Stomach (tissue), 8 donors: ENCODE measurements at regions not wholly inside any gene's neighbourhood (a gene's known extent, or its start where the extent isn't known, plus 50 kb on each side); places are given as distances from the start of the nearest gene placed in this dataset.

Experiments used
- DNase-seq, 2 donors: peaks; one replicate each; pipeline versions ENCODE4 v3.0.0 to v3.0.0-alpha.2; 2013 to 2019
- H3K27ac ChIP-seq, 5 donors: fragments of 200-600 bp in 4 of 5; sonication (generic) in 4 of 5; one replicate each; pipeline ENCODE4 v1.5.1; 2013 to 2019; ENCODE audit warnings: mild to moderate bottlenecking in 1 of 5, moderate library complexity in 1 of 5
- H3K27me3 ChIP-seq, 3 donors: fragments of 200-600 bp; sonication (generic); one replicate each; pipeline ENCODE4 v1.5.1; 2017 to 2019; ENCODE audit warnings: mixed run types in 1 of 3
- H3K36me3 ChIP-seq, 4 donors: fragments of 200-600 bp; sonication (generic); 1 replicate in 3 of 4; 2 replicates in 1 of 4; pipeline ENCODE4 v1.5.1; 2016 to 2019
- H3K4me1 ChIP-seq, 4 donors: fragments of 200-600 bp; sonication (generic); one replicate each; pipeline ENCODE4 v1.5.1; 2016 to 2019
- H3K4me3 ChIP-seq, 4 donors: fragments of 200-600 bp; sonication (generic) in 3 of 4; one replicate each; pipeline ENCODE4 v1.5.1; 2016 to 2019; ENCODE audit warnings: mild to moderate bottlenecking in 1 of 4
- H3K9me3 ChIP-seq, 4 donors: fragments of 200-600 bp; sonication (generic); one replicate each; pipeline ENCODE4 v1.5.1; 2016 to 2019
- CTCF ChIP-seq, 7 experiments: fragments of 450-650 bp in 4 of 7; fragments of 200-600 bp in 3 of 7; sonication (generic) in 3 of 7; IDR thresholded peaks; one replicate each; pipeline ENCODE4 v1.5.1; 2016 to 2019; ENCODE audit warnings: antibody characterized with exemption in 7 of 7, control low read depth in 2 of 7, mild to moderate bottlenecking in 1 of 7
- EP300 ChIP-seq: sonication (generic); formaldehyde crosslinking; IDR thresholded peaks from one replicate; pipeline ENCODE4 v1.6.1; 2017; ENCODE audit warnings: antibody characterized with exemption
- POLR2A ChIP-seq, 4 donors: fragments of 450-650 bp; IDR thresholded peaks; one replicate each; pipeline ENCODE4 v1.6.1; 2016; ENCODE audit warnings: antibody characterized with exemption in 4 of 4, control low read depth in 2 of 4, mild to moderate bottlenecking in 1 of 4, moderate library complexity in 1 of 4
- POLR2AphosphoS5 ChIP-seq, 3 donors: sonication (generic); formaldehyde crosslinking; IDR thresholded peaks; one replicate each; pipeline ENCODE4 v1.6.1; 2016; ENCODE audit warnings: antibody characterized with exemption in 3 of 3
- WGBS, 5 donors: extraction: QIAGEN DNeasy Blood & Tissue Kit in 3 of 5; methylation state at CpG; one replicate each; pipeline versions ENCODE4 v1.1.5 to v1.1.7; 2013 to 2018; 5-methylcytosine and 5-hydroxymethylcytosine counted together
- intact Hi-C: fragments of 100-400 bp; cut with DNase I; formaldehyde crosslinking; loops from one replicate; pipeline ENCODE4 v1.15.1; 2023; ENCODE audit warnings: low total_unique reads
- donor health status: healthy with polysubstance abuse.
- donor health status: Bipolar disorder and iron deficiency.
- donor health status: healthy.

GRCh38 chrX:56057325-56057724, 174.8 kb upstream of the KLF8 start:
- DNase-seq: no peak
- TF ChIP-seq CTCF (IDR thresholded peaks at IDR 0.05) (no peak), POLR2A (IDR thresholded peaks at IDR 0.05) (no peak)
- no peaks in the 10 kb centered on the region for H3K4me1 ChIP-seq

DNA sequence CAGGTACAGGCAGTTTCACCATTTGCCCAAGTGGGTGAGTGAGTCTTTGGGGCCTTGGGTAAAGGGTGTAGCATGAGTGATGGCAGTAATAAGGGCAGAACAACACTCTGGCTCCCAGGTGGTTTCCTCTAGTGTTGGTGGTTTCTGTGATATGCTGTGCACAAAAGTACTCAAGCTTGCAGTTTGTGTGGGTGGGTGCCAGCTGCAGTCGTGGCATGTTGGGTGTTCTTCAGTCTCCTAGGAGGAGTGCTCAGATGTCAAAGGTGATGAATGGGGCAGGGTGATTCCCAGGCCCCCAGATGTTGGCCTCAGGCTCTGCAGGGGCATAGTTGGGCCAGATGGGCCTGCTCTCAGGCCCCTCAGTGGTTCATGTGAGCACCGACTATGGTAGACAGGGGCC, 166.1 kb upstream of the KLF8 start:
- Histone ChIP-seq H3K4me1 (no peaks in the 10 kb centered on the region), H3K9me3 (peaks cover 0 to 35% (median 17%) of the 10 kb centered on the region in 4 donors), H3K27ac (no peak overlapping the region), H3K27me3 (no peaks in the 10 kb centered on the region), H3K4me3 (no peak overlapping the region), H3K36me3 (no peaks in the 10 kb centered on the region)
- no peak for TF ChIP-seq POLR2A (IDR thresholded peaks at IDR 0.05)
- no peak for TF ChIP-seq POLR2AphosphoS5 (IDR thresholded peaks at IDR 0.05)
- TF ChIP-seq EP300: no peak
- no peak for TF ChIP-seq CTCF (IDR thresholded peaks at IDR 0.05)
- 52 to 92% (median 71%) methylated on average over 1 to 2 of the region's 2 CpGs for WGBS, 5 donors
- no peak for DNase-seq
- intact Hi-C loops: no loop called here

More at GRCh38 chrX:56057325-56057724, 174.8 kb upstream of the KLF8 start:
- intact Hi-C loops: no loop called here
- H3K4me3 ChIP-seq: no peak overlapping the region
- no peaks in the 10 kb centered on the region for H3K27me3 ChIP-seq
- no peaks in the 10 kb centered on the region for H3K36me3 ChIP-seq
- H3K9me3 ChIP-seq: peaks cover 0 to 47% (median 18%) of the 10 kb centered on the region in 4 donors
- 58 to 89% (median 83%) methylated on average over 3 to 4 of the region's 4 CpGs for WGBS, 5 donors
- H3K27ac ChIP-seq: no peak overlapping the region

GRCh38 chrX:56068274-56068758, 163.8 kb upstream of the KLF8 start:
- peak in 1 of 2 donors; percentile 7 for DNase-seq

GRCh38 chrX:56069299-56069931, 162.7 kb upstream of the KLF8 start:
- 70 to 95% (median 83%) methylated on average over 4 to 9 of the region's 9 CpGs for WGBS, 5 donors
- no peaks in the 10 kb centered on the region for H3K36me3 ChIP-seq
- TF ChIP-seq POLR2AphosphoS5 (IDR thresholded peaks at IDR 0.05) (no peak), EP300 (no peak), CTCF (IDR thresholded peaks at IDR 0.05) (no peak), POLR2A (IDR thresholded peaks at IDR 0.05) (no peak)
- no peak for DNase-seq
- no peaks in the 10 kb centered on the region for H3K27me3 ChIP-seq
- H3K4me3 ChIP-seq: no peak overlapping the region
- no peaks in the 10 kb centered on the region for H3K4me1 ChIP-seq
- H3K9me3 ChIP-seq: peaks cover 0 to 5% (median 2%) of the 10 kb centered on the region in 4 donors
- H3K27ac ChIP-seq: no peak overlapping the region
- intact Hi-C loops: no loop called here

More at GRCh38 chrX:56068274-56068758, 163.8 kb upstream of the KLF8 start:
- 40 to 51% (median 49%) methylated on average over 4 of the region's 4 CpGs for WGBS, 5 donors
- TF ChIP-seq POLR2A (IDR thresholded peaks at IDR 0.05) (no peak), POLR2AphosphoS5 (IDR thresholded peaks at IDR 0.05) (no peak), CTCF (IDR thresholded peaks at IDR 0.05) (no peak), EP300 (no peak)
- Histone ChIP-seq H3K4me1 (no peaks in the 10 kb centered on the region), H3K36me3 (no peaks in the 10 kb centered on the region), H3K27me3 (no peaks in the 10 kb centered on the region), H3K27ac (no peak overlapping the region), H3K9me3 (peaks cover 0 to 13% (median 7%) of the 10 kb centered on the region in 4 donors), H3K4me3 (no peak overlapping the region)
- intact Hi-C loops: no loop called here
